ENCODE measurements at regions not wholly inside any gene's neighbourhood (a gene's known extent, or its start where the extent isn't known, plus 50 kb on each side); places are given as distances from the start of the nearest gene placed in this dataset.

DNA sequence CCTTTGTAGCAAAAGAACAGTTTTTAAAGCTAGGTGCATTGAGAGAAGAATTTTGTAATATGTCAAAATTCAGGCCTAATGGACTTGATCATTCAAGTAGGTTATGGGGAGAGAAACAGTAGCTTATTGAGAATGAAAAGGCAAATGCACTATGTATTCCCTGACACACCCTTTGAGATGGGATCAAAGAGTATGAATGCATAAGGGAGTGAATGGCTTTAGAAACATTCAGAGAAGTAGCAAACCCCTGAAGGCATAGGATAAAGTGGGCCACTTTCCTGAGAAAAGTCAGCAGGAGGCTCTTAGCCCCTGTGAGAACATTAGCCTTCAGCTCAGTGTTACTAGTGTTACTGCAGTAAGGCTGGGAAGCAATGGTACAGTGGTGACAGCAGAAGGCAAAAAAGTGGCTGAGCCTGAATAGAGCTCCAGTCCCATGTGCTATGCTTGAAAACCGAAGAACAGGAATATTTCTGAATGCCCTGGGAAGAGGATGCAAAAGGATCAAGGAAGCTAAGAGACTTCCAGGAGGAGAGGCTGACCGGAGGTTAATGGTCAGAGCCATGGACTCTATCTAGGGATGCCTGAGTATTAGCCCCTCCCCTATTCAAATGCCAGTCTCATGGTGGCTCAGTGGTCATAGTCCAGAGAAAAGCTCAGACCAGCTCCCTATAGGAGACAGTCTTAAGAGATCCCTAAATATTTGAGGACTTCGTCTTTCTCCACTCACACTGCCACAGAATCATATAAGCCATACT lies 218.2 kb upstream of the SGO1 start:
- TF ChIP-seq, protein P1, sequence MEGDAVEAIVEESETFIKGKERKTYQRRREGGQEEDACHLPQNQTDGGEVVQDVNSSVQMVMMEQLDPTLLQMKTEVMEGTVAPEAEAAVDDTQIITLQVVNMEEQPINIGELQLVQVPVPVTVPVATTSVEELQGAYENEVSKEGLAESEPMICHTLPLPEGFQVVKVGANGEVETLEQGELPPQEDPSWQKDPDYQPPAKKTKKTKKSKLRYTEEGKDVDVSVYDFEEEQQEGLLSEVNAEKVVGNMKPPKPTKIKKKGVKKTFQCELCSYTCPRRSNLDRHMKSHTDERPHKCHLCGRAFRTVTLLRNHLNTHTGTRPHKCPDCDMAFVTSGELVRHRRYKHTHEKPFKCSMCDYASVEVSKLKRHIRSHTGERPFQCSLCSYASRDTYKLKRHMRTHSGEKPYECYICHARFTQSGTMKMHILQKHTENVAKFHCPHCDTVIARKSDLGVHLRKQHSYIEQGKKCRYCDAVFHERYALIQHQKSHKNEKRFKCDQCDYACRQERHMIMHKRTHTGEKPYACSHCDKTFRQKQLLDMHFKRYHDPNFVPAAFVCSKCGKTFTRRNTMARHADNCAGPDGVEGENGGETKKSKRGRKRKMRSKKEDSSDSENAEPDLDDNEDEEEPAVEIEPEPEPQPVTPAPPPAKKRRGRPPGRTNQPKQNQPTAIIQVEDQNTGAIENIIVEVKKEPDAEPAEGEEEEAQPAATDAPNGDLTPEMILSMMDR (IDR thresholded peaks at IDR 0.05; ENCODE audit: low read depth, low read length, missing control alignments), result no peak
- no peak for DNase-seq (ENCODE audit: extremely low read depth, low read depth)
- H3K4me3 ChIP-seq (replicated peaks; ENCODE audit: low read depth, low read length), result no peak overlapping the region

DNA sequence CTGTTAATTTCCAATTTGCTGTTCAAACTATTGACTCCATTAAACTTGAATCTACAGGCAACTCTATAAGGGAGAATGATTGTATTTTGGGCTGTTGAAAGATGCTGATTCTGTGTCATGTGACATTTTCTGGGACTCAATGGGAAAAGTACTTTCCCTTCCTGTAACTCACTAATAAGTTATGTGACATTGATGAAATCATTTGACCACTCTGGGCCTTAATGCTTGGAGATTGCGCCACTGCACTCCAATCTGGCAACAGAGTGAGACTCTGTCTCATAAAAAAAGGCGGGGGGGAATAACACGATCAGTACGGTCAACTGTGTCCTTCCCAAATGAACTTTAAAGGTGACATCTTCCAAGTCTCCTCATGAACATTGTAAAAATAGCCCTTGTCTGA lies 215.2 kb upstream of the SGO1 start:
- TF ChIP-seq, protein P1 (IDR thresholded peaks at IDR 0.05; ENCODE audit: low read depth, low read length, missing control alignments), result no peak
- no peak for DNase-seq (ENCODE audit: extremely low read depth, low read depth)
- no peak overlapping the region for H3K4me3 ChIP-seq (replicated peaks; ENCODE audit: low read depth, low read length)

DNA sequence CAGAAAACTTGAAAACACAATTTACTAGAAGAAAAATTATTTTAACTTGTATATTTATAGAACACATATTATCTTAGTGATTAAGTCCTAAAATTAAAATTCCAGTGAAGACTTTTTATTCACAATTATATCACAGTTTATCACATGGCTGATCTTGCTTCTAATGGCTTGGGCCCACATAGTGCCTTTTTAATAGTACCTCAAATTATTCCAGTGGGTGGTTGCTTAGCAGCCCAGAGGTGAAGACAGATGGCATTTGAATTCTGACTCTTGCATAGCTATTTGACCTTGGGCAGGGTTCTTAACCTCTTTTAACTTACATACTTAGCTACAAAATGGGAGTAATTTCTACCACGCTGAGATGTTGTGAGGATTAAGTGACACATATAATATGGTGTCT lies 214.7 kb upstream of the SGO1 start:
- TF ChIP-seq, protein P1 (IDR thresholded peaks at IDR 0.05; ENCODE audit: low read depth, low read length, missing control alignments), result no peak
- DNase-seq (ENCODE audit: extremely low read depth, low read depth), result no peak
- no peak overlapping the region for H3K4me3 ChIP-seq (replicated peaks; ENCODE audit: low read depth, low read length)

DNA sequence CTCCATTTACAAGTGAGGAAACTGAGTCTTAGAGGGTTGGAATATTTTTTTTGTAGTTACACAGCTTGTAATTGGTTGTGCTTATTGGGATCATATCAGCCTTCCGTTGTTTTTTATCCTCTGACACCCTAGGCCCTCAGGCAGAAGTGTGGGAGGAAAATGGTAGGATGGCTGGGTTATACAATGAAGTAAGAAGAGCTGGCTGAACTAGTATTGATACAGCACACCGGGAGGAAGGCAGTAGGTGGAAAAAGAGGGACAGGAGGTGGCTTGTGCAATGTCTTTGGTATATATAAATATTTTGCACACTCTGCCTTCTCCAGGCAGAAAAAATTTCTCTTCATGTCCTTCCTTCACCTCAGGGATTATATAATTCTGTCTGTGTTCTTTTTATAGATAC lies 214.3 kb upstream of the SGO1 start:
- no peak for DNase-seq (ENCODE audit: extremely low read depth, low read depth)
- TF ChIP-seq, protein P1 (IDR thresholded peaks at IDR 0.05; ENCODE audit: low read depth, low read length, missing control alignments), result no peak
- no peak overlapping the region for H3K4me3 ChIP-seq (replicated peaks; ENCODE audit: low read depth, low read length)

DNA sequence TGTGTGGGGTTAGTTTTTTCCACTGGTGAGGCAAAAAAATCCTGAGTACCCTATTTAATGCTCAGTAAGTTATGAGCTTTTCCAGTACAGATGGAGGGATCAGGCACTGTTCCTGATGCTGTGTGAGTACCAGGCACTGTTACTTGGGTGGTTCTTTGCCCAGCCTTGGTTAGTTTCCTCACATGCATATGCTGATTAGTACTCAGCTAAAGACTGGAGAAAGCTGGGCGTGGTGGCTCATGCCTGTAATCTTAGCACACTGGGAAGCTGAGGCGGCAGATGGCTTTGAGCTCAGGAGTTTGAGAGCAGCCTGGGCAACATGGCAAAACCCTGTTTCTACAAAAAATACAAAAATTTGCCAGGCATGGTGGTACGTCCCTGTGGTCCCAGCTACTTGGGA lies 210.3 kb upstream of the SGO1 start:
- TF ChIP-seq, protein P1 (IDR thresholded peaks at IDR 0.05; ENCODE audit: low read depth, low read length, missing control alignments), result no peak
- no peak overlapping the region for H3K4me3 ChIP-seq (replicated peaks; ENCODE audit: low read depth, low read length)
- no peak for DNase-seq (ENCODE audit: extremely low read depth, low read depth)

DNA sequence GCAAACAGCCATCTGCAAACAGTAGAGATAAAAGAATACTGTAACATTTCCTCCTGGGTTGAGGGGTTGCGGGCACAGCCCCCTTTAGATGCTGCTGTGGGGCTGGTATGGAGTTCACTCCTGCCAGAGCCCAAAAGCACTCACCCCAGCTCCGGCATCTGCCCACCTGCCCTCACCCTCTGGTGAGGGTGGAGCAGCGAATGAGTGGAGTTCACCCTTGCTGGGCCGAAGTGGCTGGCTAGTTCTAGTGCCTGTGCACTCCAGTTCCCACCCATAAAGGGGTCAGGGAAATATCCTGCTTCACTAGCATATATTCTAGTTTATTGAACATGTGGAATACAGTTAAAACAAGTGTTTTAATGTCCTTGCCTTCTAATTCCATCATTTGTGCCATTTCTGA lies 209.7 kb upstream of the SGO1 start:
- TF ChIP-seq, protein P1 (IDR thresholded peaks at IDR 0.05; ENCODE audit: low read depth, low read length, missing control alignments), result no peak
- no peak for DNase-seq (ENCODE audit: extremely low read depth, low read depth)
- no peak overlapping the region for H3K4me3 ChIP-seq (replicated peaks; ENCODE audit: low read depth, low read length)

DNA sequence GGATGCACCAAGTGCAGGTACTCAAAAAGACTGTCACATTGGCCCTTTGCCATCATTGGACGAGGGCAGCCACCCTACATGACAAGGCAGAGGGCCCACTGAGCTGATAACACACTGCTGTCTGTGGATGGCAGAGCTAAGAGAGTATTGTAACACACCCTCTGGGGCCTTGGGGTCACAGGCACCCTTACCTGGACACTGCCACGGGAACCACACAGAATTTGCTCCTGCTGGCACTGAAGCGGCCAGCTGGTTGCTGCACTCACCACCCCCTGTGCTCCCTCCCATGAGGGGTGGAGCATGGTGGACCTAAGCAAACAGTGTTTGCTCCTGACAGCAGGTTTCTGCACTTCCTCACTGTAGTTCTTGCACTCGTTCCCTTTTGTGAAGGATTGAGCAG lies 208.2 kb upstream of the SGO1 start:
- TF ChIP-seq, protein P1 (IDR thresholded peaks at IDR 0.05; ENCODE audit: low read depth, low read length, missing control alignments), result no peak
- no peak overlapping the region for H3K4me3 ChIP-seq (replicated peaks; ENCODE audit: low read depth, low read length)
- no peak for DNase-seq (ENCODE audit: extremely low read depth, low read depth)

Data from HFF-Myc (cell line).